Smooth muscle cell (in vitro differentiated cells): ENCODE measurements at regions not wholly inside any gene's neighbourhood (a gene's known extent, or its start where the extent isn't known, plus 50 kb on each side); places are given as distances from the start of the nearest gene placed in this dataset.
A peak's percentile ranks its signal among the peaks of the same experiment; 100 is the strongest.
"Not testable (repeated sequence)": the region's sequence is repeated elsewhere in the genome, so short reads cannot be mapped to it uniquely, and the experiment has no call there.

Source experiments
- DNase-seq: peaks from one replicate; lab custom pipeline; 2025; ENCODE audit not compliant: unreplicated experiment; lab: John Stamatoyannopoulos, UW
- H2AFZ ChIP-seq: fragments of 200-600 bp; sonication (generic); 2 replicates; pipeline ENCODE4 v1.6.0; 2016; ENCODE audit warnings: antibody characterized with exemption, low read depth, mild to moderate bottlenecking
- H3F3A ChIP-seq: fragments of 200-600 bp; sonication (generic); 2 replicates; pipeline ENCODE4 v1.6.0; 2017; ENCODE audit warnings: antibody characterized with exemption, low read depth
- H3K27ac ChIP-seq: fragments of 200-600 bp; sonication (generic); 2 replicates; pipeline ENCODE4 v1.5.1; 2016; ENCODE audit warnings: low read depth, mild to moderate bottlenecking
- H3K27me3 ChIP-seq: fragments of 200-600 bp; sonication (generic); 2 replicates; pipeline ENCODE4 v1.6.1; 2016; ENCODE audit warnings: low read depth, mild to moderate bottlenecking
- H3K36me3 ChIP-seq: fragments of 200-600 bp; sonication (generic); 2 replicates; pipeline ENCODE4 v1.5.1; 2016; ENCODE audit warnings: low read depth
- H3K4me1 ChIP-seq: fragments of 200-600 bp; sonication (generic); 2 replicates; pipeline ENCODE4 v1.5.1; 2016; ENCODE audit warnings: low read depth
- H3K4me2 ChIP-seq: fragments of 200-600 bp; sonication (generic); 2 replicates; pipeline ENCODE4 v1.6.0; 2016; ENCODE audit warnings: mild to moderate bottlenecking
- H3K4me3 ChIP-seq: fragments of 200-600 bp; sonication (generic); 2 replicates; pipeline ENCODE4 v1.5.1; 2016; ENCODE audit warnings: mild to moderate bottlenecking
- H3K79me2 ChIP-seq: fragments of 200-600 bp; sonication (generic); 2 replicates; pipeline ENCODE4 v1.6.0; 2016; ENCODE audit warnings: low read depth, mild to moderate bottlenecking
- H3K9ac ChIP-seq: fragments of 200-600 bp; sonication (generic); 2 replicates; pipeline ENCODE4 v1.6.0; 2016; ENCODE audit warnings: low read depth
- H3K9me3 ChIP-seq: fragments of 200-600 bp; sonication (generic); replicated peaks from 2 replicates; pipeline ENCODE4 v1.5.1; 2016; ENCODE audit warnings: low read depth
- H4K20me1 ChIP-seq: fragments of 200-600 bp; sonication (generic); 2 replicates; pipeline ENCODE4 v1.6.0; 2016; ENCODE audit warnings: low read depth
- CTCF ChIP-seq: fragments of 200-600 bp; sonication (generic); IDR thresholded peaks from 2 replicates; pipeline ENCODE4 v1.5.1; 2017; ENCODE audit warnings: borderline replicate concordance, mild to moderate bottlenecking, antibody characterized with exemption; ENCODE audit not compliant: insufficient read depth, poor library complexity, severe bottlenecking
- WGBS: methylation state at CpG from one replicate; pipeline ENCODE4 v1.1.7; 2016; ENCODE audit warnings: low lambda C conversion rate; 5-methylcytosine and 5-hydroxymethylcytosine counted together

- no peak for DNase-seq
- no peak overlapping the region for H3K4me3 ChIP-seq
These were observed 266.9 kb upstream of the STXBP5 start for GRCh38 chr6:146937316-146937715.

GRCh38 chr6:146938266-146938665 is 266.0 kb upstream of the STXBP5 start:
- peak overlapping the region; percentile 40 for H3K4me2 ChIP-seq
- no peak overlapping the region for H3K9ac ChIP-seq
- no peaks in the 10 kb centered on the region for H4K20me1 ChIP-seq
- H2AFZ ChIP-seq: peak overlapping the region; percentile 5
- no peaks in the 10 kb centered on the region for H3K9me3 ChIP-seq
- peak overlapping the region; percentile 27 for H3K27ac ChIP-seq
- no peaks in the 10 kb centered on the region for H3K27me3 ChIP-seq
- no peak for TF ChIP-seq CTCF
- H3K4me3 ChIP-seq: no peak overlapping the region
- no peaks in the 10 kb centered on the region for H3K36me3 ChIP-seq
- no peaks in the 10 kb centered on the region for H3K4me1 ChIP-seq
- no peaks in the 10 kb centered on the region for H3F3A ChIP-seq
- DNase-seq: no peak
- no peaks in the 10 kb centered on the region for H3K79me2 ChIP-seq
- 21% methylated on average over 1 of the region's 1 CpG for WGBS

More at GRCh38 chr6:146937316-146937715, 266.9 kb upstream of the STXBP5 start:
- no peak for TF ChIP-seq CTCF
- Histone ChIP-seq H3K4me2 (no peak overlapping the region), H3K36me3 (no peaks in the 10 kb centered on the region), H3K4me1 (no peaks in the 10 kb centered on the region), H3K9ac (no peak overlapping the region), H2AFZ (no peak overlapping the region), H3K79me2 (no peaks in the 10 kb centered on the region), H3K27me3 (no peaks in the 10 kb centered on the region), H3K27ac (no peak overlapping the region), H3K9me3 (no peaks in the 10 kb centered on the region), H4K20me1 (no peaks in the 10 kb centered on the region), H3F3A (no peaks in the 10 kb centered on the region)
- 10% methylated on average over 1 of the region's 1 CpG for WGBS

- H3K79me2 ChIP-seq, H4K20me1 ChIP-seq, DNase-seq, H3K9ac ChIP-seq, H3F3A ChIP-seq, H3K9me3 ChIP-seq, H3K4me1 ChIP-seq, H2AFZ ChIP-seq, H3K36me3 ChIP-seq, H3K4me3 ChIP-seq, H3K27me3 ChIP-seq: not testable (repeated sequence)
- peak overlapping the region; percentile 18 for H3K27ac ChIP-seq
- 60% methylated on average over 6 of the region's 6 CpGs for WGBS
- H3K4me2 ChIP-seq: peak overlapping the region; percentile 39
These were observed 264.8 kb upstream of the STXBP5 start for GRCh38 chr6:146939456-146939855.

- no peak for DNase-seq
- no peak for TF ChIP-seq CTCF
- no peaks in the 10 kb centered on the region for H4K20me1 ChIP-seq
- no peaks in the 10 kb centered on the region for H3K36me3 ChIP-seq
- H3K27ac ChIP-seq: no peak overlapping the region
- H3F3A ChIP-seq: no peaks in the 10 kb centered on the region
- H3K4me2 ChIP-seq: no peak overlapping the region
- H3K9me3 ChIP-seq: no peaks in the 10 kb centered on the region
- H3K4me3 ChIP-seq: no peak overlapping the region
- no peak overlapping the region for H3K9ac ChIP-seq
- no peaks in the 10 kb centered on the region for H3K4me1 ChIP-seq
- H3K79me2 ChIP-seq: no peaks in the 10 kb centered on the region
- WGBS: 96% methylated on average over 4 of the region's 4 CpGs
- H3K27me3 ChIP-seq: no peaks in the 10 kb centered on the region
- no peak overlapping the region for H2AFZ ChIP-seq
These were observed 260.6 kb upstream of the STXBP5 start for GRCh38 chr6:146943664-146944063.
